Mucosa of descending colon (tissue), 3 donors: ENCODE measurements at regions not wholly inside any gene's neighbourhood (a gene's known extent, or its start where the extent isn't known, plus 50 kb on each side); places are given as distances from the start of the nearest gene placed in this dataset.

Experiments used
- ATAC-seq: fragments of 200-7000 bp; cut with Tn5 transposase; one replicate; pipeline ENCODE4 v1.9.1; 2020; ENCODE audit warnings: mild to moderate bottlenecking, moderate library complexity
- DNase-seq, 3 donors: peaks; one replicate each; pipeline ENCODE4 v3.0.0-alpha.2; 2020
- H3K36me3 ChIP-seq: fragments of 200-600 bp; one replicate; pipeline ENCODE4 v1.8.0; 2021; ENCODE audit warnings: low read depth, mild to moderate bottlenecking
- H3K4me1 ChIP-seq: fragments of 200-600 bp; one replicate; pipeline ENCODE4 v1.8.0; 2021; ENCODE audit warnings: low read depth, mild to moderate bottlenecking
- H3K4me3 ChIP-seq: fragments of 200-600 bp; one replicate; pipeline ENCODE4 v1.8.0; 2021; ENCODE audit warnings: mild to moderate bottlenecking
- H3K9me3 ChIP-seq: fragments of 200-600 bp; one replicate; pipeline ENCODE4 v1.8.0; 2021; ENCODE audit warnings: mild to moderate bottlenecking
- intact Hi-C, 2 donors: fragments of 100-400 bp; cut with DNase I in 1 of 2; cut with micrococcal nuclease in 1 of 2; formaldehyde crosslinking; loops; one replicate each; pipeline versions ENCODE4 v1.11.0 to v1.11.1; 2022; cut with DNase I, micrococcal nuclease
- TF ChIP-seq, protein P1 (sequence below): fragments of 200-600 bp; IDR thresholded peaks from one replicate; pipeline ENCODE4 v1.8.0; 2022; ENCODE audit warnings: antibody characterized with exemption, mild to moderate bottlenecking
- donor health status: DM: no; HTN: no; CAD: no; lungs with moderate emphysema.
- donor health status: DM: no; HTN: no; CAD: no.
- donor health status: DM: no; HTN: yes; CAD: no.

DNA sequence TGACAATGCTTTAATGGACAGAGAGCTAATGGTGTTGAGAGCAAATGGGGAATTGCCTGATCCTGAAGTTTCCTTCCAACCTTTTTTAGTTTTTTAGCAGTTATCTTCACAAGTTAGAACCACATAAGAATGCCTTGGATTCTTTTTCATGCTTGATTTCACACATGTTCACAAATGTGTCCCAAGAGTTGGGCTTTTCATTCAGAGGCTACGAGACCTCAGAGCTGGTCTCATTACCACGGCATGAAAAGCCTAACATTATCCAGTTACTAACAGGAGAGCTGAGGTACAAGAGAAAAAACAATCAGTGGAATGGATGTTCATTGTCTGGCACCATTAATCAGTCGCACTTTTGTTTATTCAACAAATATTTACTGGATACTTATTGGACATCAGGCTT is 340.6 kb downstream of the ZNF326 start:
- no peak for ATAC-seq
- intact Hi-C loops: no loop called here
- no peaks in the 10 kb centered on the region for H3K36me3 ChIP-seq
- H3K4me3 ChIP-seq: no peak overlapping the region
- TF ChIP-seq, protein P1, sequence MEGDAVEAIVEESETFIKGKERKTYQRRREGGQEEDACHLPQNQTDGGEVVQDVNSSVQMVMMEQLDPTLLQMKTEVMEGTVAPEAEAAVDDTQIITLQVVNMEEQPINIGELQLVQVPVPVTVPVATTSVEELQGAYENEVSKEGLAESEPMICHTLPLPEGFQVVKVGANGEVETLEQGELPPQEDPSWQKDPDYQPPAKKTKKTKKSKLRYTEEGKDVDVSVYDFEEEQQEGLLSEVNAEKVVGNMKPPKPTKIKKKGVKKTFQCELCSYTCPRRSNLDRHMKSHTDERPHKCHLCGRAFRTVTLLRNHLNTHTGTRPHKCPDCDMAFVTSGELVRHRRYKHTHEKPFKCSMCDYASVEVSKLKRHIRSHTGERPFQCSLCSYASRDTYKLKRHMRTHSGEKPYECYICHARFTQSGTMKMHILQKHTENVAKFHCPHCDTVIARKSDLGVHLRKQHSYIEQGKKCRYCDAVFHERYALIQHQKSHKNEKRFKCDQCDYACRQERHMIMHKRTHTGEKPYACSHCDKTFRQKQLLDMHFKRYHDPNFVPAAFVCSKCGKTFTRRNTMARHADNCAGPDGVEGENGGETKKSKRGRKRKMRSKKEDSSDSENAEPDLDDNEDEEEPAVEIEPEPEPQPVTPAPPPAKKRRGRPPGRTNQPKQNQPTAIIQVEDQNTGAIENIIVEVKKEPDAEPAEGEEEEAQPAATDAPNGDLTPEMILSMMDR: no peak
- H3K4me1 ChIP-seq: no peaks in the 10 kb centered on the region
- no peak for DNase-seq
- H3K9me3 ChIP-seq: no peaks in the 10 kb centered on the region

GRCh38 chr1:90334137-90334536 is 339.2 kb downstream of the ZNF326 start:
- no peaks in the 10 kb centered on the region for H3K9me3 ChIP-seq
- H3K36me3 ChIP-seq: no peaks in the 10 kb centered on the region
- DNase-seq: no peak
- no peak for ATAC-seq
- intact Hi-C loops: no loop called here
- H3K4me1 ChIP-seq: no peaks in the 10 kb centered on the region
- TF ChIP-seq, protein P1: no peak
- H3K4me3 ChIP-seq: no peak overlapping the region

DNA sequence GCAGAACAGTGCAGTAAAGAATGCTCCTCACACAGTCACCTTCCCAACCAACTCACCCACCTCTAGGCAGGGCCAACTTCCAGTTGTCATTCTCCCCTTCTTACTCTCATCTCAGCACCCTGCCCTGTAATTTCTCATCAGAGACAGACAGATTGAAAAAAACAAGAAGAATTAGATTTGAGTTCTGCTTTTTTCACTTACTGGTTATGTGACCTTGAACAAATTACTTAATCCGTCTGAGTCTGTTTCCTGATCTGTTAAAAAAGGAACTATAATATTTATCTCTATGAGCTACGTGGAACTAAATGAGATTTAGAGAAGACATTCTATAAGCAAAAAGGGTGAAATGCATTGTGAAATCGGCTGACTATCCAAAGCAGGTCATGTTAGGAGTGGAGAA is 330.3 kb downstream of the ZNF326 start:
- no peak for ATAC-seq
- TF ChIP-seq, protein P1: no peak
- H3K36me3 ChIP-seq: no peaks in the 10 kb centered on the region
- intact Hi-C loops: no loop called here
- H3K4me3 ChIP-seq: no peak overlapping the region
- DNase-seq: no peak
- no peaks in the 10 kb centered on the region for H3K9me3 ChIP-seq
- no peaks in the 10 kb centered on the region for H3K4me1 ChIP-seq

- Histone ChIP-seq H3K4me1 (no peaks in the 10 kb centered on the region), H3K9me3 (no peaks in the 10 kb centered on the region), H3K4me3 (no peak overlapping the region), H3K36me3 (no peaks in the 10 kb centered on the region)
- DNase-seq: no peak
- TF ChIP-seq, protein P1: no peak
- intact Hi-C loops: no loop called here
- ATAC-seq: no peak
Observed at GRCh38 chr1:90322186-90322585, 327.3 kb downstream of the ZNF326 start.

DNA sequence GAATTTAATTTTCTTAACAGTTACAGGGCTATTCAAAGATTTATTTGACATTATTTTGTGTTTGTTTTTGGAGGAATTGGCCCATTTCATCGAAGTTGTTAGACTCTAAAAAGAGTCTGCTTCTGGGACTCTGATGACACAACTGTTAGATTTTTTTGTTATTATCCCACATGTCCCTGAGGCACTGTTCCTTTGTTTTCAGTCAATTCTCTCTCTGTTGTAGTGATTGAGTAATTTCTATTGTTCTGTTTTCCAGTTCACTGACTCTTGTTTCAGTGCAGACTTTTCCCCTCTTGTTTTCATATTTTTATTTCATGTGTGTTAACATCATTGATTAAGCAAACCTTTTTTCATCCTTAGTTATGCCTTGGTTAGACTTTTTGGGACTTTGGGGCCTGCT is 325.0 kb downstream of the ZNF326 start:
- TF ChIP-seq, protein P1: no peak
- ATAC-seq (no peak), DNase-seq (no peak)
- no peaks in the 10 kb centered on the region for H3K9me3 ChIP-seq
- intact Hi-C loops: no loop called here
- H3K36me3 ChIP-seq: no peaks in the 10 kb centered on the region
- H3K4me3 ChIP-seq: no peak overlapping the region
- H3K4me1 ChIP-seq: no peaks in the 10 kb centered on the region

GRCh38 chr1:90318431-90318830 is 323.5 kb downstream of the ZNF326 start:
- intact Hi-C loops: no loop called here
- no peaks in the 10 kb centered on the region for H3K9me3 ChIP-seq

More at GRCh38 chr1:90318431-90318830, 323.5 kb downstream of the ZNF326 start:
- Histone ChIP-seq H3K4me1 (no peaks in the 10 kb centered on the region), H3K36me3 (no peaks in the 10 kb centered on the region), H3K4me3 (no peak overlapping the region)
- TF ChIP-seq, protein P1: no peak
- ATAC-seq: no peak
- no peak for DNase-seq
